HG03378 (cell line): ENCODE measurements at regions not wholly inside any gene's neighbourhood (a gene's known extent, or its start where the extent isn't known, plus 50 kb on each side); places are given as distances from the start of the nearest gene placed in this dataset.
A peak's percentile ranks its signal among the peaks of the same experiment; 100 is the strongest.
"Not testable (repeated sequence)": the region's sequence is repeated elsewhere in the genome, so short reads cannot be mapped to it uniquely, and the experiment has no call there.

Experiments used
- ATAC-seq: cut with Tn5 transposase; IDR thresholded peaks from one replicate; pipeline ENCODE4 v1.9.1; 2021; ENCODE audit warnings: mild to moderate bottlenecking, moderate library complexity; ENCODE audit not compliant: unreplicated experiment

DNA sequence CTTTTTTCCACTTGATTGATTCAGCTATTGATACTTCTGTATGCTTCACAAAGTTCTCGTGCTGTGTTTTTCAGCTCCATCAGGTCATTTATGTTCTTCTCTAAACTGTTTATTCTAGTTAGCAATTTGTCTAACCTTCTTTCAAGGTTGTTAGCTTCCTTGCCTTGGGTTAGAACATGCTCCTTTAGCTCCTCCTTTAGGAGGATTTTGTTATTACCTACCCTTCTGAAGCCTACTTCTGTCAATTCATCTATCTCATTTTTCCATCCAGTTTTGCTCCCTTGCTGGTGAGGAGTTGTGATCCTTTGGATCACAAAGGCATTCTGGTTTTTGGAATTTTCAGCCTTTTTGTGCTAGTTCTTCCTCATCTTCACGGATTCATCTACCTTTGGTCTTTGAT lies 344.7 kb upstream of the CLEC14A start:
- ATAC-seq = not testable (repeated sequence)

DNA sequence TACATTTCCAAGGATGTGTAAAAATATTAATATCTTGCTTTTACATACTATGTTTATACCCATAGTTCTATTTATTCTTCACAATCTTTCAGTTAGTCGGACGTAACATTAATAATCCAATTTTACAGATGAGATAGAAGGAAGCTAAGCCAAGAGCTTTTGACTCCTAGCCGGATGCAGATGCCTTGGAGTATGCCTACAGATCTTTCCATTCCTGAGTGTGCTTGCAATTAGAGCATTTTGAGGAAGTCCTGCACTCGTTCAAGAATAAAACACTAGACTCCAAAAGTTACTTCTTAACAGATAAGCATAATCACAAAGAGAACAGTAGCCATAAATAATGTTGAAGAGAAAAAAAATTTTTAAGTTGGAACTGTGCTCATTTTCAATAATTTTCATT lies 337.6 kb upstream of the CLEC14A start:
- ATAC-seq = no peak

DNA sequence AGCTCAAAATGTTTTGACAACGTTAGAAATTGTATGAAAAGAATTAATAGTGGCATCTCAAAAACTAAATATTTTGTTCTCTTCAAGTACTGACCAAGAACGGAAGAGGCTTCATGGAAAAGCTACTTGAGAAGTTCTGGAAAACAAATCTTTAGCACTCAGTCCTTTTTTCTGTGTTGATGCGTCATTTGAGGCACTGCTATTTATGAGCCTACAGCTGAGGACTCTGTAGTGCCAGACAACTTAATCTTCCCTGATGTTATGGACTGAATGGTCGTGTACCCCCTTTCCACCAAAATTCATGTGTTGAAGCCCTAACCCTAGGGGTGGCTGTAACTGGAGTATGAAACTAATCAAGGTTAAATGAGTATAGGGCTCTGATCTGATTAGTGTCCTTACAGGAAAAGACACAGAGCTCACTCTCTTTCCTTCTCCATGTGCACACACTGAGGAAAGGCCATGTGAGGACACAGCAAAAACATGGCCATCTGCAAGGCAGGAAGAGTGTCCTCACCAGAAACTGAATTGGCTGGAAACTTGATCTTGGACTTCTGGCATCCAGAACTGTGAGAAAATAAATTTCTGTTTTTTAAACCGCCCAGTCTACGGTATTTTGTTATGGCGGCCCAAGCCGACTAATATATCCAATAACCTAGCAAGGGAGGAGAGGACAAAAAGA lies 337.0 kb upstream of the CLEC14A start:
- no peak for ATAC-seq

DNA sequence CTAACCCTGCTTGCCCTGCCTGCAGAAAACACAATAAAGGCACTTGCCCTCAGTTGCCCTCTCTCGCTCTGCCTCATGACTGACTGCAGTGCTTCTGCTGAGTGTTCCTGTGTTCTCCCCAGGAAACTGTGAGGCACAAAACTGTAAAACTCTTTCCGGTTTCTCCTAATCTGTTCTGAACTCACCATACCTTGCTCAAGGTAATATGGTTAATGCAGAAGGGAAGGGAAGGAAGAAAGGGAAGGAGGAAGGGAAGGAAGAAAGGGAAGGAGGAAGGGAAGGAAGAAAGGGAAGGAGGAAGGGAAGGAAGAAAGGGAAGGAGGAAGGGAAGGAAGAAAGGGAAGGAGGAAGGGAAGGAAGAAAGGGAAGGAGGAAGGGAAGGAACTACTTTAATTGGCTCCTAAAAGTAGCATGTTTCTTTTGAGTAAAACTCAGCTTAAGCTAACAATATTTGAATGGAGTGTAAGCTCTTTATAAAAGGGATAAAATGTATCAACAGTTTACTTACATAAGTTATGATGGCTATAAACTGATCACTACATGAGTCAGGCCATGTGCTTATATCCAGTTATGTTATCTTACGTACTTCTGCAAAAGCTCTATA lies 334.0 kb upstream of the CLEC14A start:
- ATAC-seq = no peak

DNA sequence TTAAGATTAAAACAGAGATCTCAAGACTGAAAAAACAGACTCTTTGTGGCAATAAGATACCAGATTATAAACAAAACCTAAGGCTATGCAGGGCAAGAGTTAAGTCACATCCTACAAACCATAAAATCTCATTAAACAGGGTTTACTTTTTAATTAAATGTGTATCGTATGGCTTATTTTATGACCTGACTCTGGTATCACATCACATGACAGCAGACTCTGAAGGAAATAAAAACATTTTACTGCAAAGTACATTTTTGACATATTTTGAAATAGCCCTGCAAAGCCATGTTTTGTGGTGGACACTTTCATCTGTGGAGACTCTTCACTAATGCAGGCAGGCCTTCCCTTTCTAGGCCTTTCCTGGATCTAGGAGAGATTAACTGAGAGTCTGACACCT lies 327.6 kb upstream of the CLEC14A start:
- ATAC-seq = no peak

DNA sequence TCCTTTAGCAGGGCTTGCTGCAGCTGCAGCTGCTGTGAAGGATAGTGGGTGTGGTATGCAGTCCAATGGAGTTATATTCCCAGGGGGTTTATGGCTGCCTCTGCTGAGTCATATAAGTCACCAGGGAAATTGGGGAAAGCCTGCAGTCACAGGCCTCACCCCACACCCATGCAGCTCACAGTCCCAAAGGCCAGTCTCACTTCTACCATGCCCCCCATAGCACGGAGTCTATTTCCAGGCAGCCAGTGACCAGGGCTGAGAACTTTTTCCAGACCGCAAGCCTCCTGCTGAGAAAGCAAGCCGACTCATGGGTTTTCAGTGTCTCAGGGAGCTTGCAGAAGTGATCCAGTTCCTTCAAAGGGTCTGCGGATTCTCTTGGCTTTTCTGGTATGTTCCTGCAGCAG lies 322.4 kb upstream of the CLEC14A start:
- no peak for ATAC-seq

DNA sequence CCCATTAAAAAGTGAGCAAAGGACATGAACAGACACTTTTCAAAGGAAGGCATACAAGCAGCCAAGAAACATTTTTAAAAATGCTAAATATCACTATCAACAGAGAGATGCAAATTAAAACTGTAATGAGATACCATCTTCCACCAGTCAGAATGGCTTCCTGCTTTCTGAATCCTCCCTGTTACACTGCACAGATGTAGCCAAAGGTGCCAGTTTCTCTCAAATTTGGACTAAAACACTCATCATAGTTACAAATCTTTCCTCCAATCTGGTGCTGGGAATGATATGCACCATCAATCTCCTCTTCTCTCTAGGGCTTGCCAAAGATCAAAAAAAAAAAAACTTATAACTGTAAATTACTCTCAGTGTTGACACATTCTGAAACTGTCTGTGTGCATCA lies 311.8 kb upstream of the CLEC14A start:
- no peak for ATAC-seq

DNA sequence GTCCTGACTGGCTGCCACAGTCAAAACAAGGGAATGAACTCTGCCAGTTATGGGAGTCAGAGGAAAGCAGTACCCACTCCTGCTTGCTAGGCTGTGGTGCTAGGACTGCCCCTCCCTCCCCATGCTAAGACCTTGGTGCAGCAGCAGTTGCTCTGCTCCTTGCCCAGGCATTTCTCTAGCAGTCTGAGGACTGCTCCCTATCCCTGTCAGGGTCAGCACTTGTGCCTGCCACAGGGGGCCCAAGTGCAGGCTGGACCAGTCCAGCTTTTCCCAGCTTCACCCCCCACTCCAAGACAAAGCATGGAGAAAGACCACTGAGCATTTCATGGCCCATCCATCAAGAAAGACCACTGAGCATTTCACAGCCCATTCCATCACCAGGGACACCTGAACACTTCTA lies 305.8 kb upstream of the CLEC14A start:
- no peak for ATAC-seq

DNA sequence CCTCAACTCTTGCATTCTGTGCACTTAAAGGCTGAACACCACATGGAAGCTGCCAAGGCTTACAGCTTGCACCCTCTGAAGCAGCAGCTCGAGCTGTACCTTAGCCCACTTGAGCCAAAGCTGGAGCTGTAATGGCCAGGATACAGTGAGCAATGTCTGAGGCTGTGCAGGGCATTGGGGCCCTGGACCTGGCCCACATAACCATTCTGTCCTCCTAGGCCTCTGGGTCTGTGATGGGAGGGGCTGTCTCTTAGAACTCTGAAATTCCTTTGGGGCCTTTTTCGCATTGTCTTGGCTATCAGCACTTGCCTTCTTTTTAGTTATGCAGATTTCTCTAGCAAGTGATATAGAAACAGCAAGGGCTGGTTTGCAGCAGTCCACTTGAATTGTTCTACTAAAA lies 303.8 kb upstream of the CLEC14A start:
- no peak for ATAC-seq

DNA sequence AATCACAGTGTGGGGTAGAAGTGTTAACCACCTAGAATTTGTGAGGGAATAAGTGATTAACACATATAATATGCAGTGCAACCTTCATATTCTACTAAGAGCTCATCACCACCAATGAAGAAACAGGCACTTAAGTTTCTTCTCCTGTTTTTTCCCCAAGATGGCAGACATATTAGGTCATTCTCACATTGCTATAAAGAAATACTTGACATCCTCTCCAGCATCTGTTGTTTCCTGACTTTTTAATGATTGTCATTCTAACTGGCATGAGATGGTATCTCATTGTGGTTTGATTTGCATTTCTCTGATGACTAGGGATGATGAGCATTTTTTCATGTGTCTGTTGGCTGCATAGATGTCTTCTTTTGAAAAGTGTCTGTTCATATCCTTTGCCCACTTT lies 301.5 kb upstream of the CLEC14A start:
- ATAC-seq = not testable (repeated sequence)

DNA sequence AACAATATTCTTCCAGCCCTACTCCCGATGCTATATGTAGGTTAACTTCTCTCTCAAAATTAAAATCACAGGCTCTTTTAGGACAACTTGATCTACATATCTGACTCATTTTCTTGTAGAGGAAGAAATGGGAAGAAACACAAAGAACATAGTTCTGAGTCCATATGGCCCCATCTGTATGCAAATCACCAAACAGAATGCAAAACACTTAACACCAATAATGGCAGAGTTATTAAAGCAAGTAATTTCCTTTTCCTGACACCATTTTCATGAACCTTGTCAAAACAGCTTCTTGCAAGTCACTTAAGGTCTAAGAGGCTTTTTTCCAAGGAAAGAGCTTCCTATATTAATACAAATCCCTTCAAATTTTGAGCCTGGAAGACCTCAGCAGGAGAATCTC lies 300.4 kb upstream of the CLEC14A start:
- no peak for ATAC-seq

DNA sequence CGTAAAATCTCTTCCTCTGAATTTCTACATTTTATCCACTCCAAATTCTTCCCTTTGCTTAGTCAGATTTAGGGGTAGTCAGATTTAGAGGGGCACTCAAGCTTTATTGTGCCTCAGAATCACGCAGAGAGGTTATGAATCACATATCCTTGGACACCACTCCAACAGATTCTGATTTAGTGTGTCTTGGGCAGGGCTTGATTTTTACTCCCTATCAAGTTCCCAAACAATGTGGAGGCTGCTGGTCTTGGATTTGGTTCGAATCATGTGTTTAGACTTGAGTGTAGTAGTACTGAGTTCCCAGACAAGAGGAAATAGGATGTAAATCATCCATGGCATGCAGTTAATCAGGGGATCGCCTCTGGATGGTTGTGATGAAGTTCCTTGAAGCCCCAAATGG lies 298.1 kb upstream of the CLEC14A start:
- ATAC-seq = no peak

DNA sequence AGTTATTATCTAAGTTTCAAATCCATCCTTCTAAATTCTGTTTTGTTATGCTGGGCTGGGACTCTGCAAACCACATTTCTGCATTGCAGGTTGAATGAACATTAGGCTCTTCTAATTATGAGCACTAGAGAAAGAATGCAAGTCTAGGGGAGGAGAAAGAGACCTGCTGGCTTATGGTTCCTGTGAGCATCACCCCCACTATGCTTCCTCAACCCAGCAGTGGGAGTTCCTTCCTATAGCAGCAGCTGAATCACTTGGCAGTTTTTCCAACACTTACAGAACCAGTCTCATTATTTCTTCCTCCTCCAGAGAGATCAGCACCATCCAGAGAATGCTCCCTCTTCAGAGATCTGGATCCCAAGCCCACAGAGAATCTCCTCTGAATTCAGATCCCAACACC lies 297.7 kb upstream of the CLEC14A start:
- ATAC-seq = no peak

DNA sequence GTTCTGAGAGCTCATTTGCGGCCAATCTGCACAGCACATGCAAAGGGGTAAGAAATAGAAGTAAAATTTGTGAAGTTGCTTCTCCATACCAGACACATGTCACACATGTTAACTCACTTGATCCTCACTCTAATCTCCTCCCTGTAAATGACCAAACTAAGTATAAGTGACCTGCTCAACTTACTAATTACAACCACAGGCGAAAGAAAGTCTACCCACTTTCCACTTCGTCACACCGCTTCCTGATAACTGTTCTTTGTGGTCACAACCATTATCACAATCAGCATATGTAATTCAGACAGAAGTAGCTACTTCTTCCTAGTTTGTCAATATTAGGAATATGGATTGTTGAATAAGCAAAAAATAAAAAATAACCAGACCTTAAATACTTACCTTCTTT lies 293.7 kb upstream of the CLEC14A start:
- ATAC-seq = peak; percentile 76

DNA sequence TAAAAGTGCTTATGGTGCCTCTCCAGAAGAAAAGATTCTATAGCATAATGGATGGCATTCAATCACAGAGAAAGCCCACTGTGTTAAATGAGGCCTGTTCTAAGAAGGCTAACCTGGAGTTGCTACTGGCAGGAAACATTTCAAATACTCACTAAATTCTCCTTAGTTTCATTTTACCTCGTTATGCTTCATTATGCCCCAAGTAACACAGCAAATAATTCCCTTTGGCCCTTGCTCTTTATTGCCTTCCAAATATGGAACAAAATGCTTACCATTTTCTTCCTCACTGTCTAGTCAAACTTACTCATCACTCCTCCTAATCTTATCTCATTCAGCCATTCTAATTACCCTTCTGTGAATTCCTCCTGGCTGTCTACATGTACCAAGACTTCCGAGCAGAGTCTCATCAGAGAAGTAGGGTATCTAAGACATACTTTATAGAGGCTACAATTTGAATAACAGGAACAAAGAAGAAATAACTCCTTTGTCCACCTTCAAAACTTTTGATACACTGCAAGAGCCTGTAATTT lies 292.1 kb upstream of the CLEC14A start:
- ATAC-seq = no peak

DNA sequence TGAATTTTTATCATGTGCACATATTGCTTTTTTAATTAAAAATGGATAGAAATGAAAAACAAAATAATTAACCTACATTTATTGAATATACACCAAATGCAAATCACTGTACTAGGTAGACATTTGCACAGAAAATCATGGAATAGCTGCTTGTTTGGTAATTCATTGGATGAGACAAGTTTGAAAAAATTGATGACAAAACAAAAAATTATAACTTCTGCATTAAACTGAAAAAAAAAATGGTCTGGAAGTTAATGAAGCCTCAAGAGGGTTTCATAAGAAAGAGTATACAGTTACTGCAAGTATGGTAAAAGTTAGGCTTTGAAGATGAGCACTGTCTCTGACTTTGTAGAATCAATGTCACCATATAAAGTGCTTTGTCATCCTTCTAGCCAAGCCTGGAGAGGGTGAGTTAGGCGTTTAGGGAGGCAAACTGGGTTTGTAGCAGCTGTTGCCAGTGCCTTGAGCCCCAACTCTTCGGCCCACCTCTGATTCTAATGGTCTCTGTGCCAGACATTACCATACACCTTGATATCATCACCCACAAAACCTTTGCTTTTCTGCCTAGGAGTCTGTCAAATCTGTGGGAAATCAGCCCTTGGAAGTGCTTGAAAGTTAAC lies 291.1 kb upstream of the CLEC14A start:
- no peak for ATAC-seq

DNA sequence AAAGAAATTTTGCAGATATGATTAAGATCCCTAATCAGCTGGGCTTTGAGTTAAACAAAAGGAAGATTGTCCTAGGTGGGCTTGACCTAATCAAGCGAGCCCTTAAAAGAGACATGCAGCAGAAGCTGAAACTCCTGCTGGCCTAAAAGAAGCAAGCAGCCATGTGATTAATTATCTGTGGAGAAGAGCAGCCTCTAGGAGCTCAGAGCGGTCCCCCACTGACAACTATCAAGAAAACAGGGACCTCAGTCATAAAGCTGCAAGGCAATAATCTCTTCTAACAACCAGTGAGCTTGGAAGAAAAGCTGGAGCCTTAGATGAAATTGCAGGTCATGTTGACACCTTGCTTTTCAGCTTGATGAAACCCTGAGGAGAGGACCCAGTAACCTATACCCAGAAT lies 288.9 kb upstream of the CLEC14A start:
- ATAC-seq = no peak

DNA sequence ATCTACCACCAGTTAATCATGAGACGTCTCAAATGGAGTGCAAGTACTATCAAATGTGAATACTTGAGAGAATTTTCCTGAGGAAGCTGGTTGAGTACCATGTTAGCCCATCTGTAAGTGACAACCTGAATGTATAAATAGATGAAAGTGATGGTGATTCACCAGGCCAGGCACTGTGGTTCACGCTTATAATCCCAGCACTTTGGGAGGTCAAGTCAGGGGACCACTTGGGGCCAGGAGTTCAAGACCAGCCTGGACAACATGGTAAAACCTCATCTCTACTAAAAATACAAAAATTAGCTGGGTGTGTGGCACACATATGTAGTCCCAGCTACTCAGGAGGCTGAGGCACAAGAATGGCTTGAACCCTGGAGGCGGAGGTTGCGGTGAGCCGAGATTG lies 288.0 kb upstream of the CLEC14A start:
- ATAC-seq = not testable (repeated sequence)

DNA sequence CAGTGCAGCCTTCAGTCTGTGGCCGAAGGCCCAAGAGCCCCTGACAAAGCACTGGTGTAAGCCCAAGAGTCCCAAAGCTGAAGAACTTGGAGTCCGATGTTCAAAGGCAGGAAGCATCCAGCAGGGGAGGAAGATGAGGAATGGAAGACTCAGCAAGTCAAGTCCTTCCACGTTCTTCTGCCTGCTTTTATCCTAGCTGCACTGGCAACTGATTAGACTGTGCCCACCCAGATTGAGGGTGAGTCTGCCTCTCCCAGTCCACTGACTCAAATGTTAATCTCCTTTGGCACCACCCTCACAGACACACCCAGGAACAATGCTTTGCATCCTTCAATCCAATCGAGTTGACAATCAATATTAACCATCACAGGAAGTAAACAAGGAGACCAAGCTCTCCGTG lies 282.2 kb upstream of the CLEC14A start:
- ATAC-seq = not testable (repeated sequence)

DNA sequence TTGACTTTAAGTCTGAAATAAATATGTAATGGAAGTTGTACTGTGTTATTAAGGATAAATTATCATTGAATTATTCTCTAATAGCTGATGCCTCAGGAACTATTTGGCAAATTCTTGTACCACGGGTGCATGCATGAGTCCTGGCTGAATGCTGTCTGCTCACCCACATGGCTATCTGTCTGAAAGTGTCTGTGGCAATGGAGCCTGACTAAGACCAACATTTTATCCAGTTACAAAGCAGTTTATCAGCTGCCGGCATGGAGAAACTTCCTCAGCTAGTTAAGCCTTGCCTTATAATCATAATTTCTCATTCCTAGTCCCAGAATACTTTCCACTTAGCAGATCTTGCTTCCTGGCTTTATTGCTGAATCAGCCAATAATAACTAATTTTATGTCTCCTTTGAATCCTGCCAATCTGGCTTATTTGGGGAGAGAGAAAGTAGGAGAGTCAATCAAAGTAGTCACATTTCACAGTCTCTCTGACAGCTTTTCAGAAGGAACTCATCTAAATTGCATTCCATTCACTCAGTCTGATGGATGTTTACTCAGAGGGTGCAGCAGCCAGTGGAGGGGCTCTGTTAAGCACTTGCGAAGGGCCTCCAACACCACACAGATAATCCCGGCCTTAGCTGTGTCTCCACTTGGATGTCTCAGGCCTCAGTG lies 280.6 kb upstream of the CLEC14A start:
- no peak for ATAC-seq

DNA sequence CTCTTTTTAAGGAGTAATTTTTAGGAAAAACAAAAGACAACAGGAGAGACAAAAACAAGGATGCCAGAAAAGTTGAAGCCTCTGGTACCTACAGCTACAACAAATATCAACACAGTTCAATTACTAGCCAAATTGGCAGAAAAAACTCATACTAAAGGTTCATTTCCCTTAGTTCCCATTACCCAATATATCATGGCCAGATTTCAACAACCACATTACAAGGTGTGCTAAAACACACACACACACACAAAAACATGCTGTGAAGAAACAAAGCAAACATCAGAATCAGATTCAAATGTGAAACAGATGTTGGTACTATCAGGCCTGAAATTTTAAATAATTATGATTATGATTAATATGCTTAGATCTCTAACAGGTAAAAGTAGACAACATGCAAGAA lies 272.7 kb upstream of the CLEC14A start:
- no peak for ATAC-seq

DNA sequence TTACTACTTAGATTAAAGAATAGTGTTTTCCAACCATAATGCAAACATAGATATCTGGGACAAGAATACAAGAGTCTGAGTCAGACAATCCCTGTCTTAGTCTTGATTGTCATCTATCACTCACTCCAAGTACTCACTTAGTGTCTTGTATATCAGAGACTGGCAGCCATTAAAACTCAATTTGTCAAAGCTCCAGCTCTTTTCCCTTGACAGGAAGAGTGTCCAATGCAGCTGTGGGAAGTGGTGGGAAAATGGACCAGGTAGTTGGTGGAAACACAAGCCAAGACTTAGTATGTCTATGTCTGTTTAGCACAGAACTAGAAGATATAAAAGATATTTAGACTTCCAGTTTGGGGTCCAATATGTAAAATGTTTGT lies 271.6 kb upstream of the CLEC14A start:
- no peak for ATAC-seq
